Neuronal stem cell (in vitro differentiated cells): ENCODE measurements at regions not wholly inside any gene's neighbourhood (a gene's known extent, or its start where the extent isn't known, plus 50 kb on each side); places are given as distances from the start of the nearest gene placed in this dataset.

Experiments used
- DNase-seq: peaks from one replicate; pipeline ENCODE4 v3.0.0-alpha.2; 2013; ENCODE audit warnings: low spot score
- H2AFZ ChIP-seq: one replicate; pipeline ENCODE4 v1.6.1; 2013; ENCODE audit warnings: mild to moderate bottlenecking, low read length, inconsistent platforms
- H2AK5ac ChIP-seq: 2 replicates; pipeline ENCODE4 v1.6.1; 2013; ENCODE audit warnings: low read depth, mild to moderate bottlenecking, inconsistent platforms, low read length, moderate library complexity, mixed read lengths
- H2BK120ac ChIP-seq: 2 replicates; pipeline ENCODE4 v1.6.1; 2013; ENCODE audit warnings: low read depth, mild to moderate bottlenecking, inconsistent platforms, low read length, moderate library complexity, mixed read lengths
- H2BK12ac ChIP-seq: one replicate; pipeline ENCODE4 v1.6.1; 2013; ENCODE audit warnings: low read length, inconsistent platforms
- H2BK15ac ChIP-seq: 2 replicates; pipeline ENCODE4 v1.6.1; 2013; ENCODE audit warnings: mild to moderate bottlenecking, low read length, inconsistent platforms, mixed read lengths
- H2BK5ac ChIP-seq: one replicate; pipeline ENCODE4 v1.6.1; 2013; ENCODE audit warnings: inconsistent platforms, mild to moderate bottlenecking, low read length, moderate library complexity
- H3K14ac ChIP-seq: one replicate; pipeline ENCODE4 v1.6.1; 2013; ENCODE audit warnings: low read length, inconsistent platforms
- H3K18ac ChIP-seq: 2 replicates; pipeline ENCODE4 v1.6.1; 2013; ENCODE audit warnings: low read length, inconsistent platforms
- H3K23ac ChIP-seq: 2 replicates; pipeline ENCODE4 v1.6.1; 2013; ENCODE audit warnings: low read depth, mild to moderate bottlenecking, mixed read lengths, low read length, inconsistent platforms; ENCODE audit not compliant: poor library complexity
- H3K27ac ChIP-seq: replicated peaks from 3 replicates; pipeline ENCODE4 v1.5.1; 2013; ENCODE audit warnings: low read length, inconsistent platforms
- H3K27me3 ChIP-seq, 3 experiments: 2 replicates each; pipeline ENCODE4 v1.6.1; 2013; ENCODE audit warnings: low read length in 3 of 3, mild to moderate bottlenecking in 2 of 3, inconsistent platforms in 1 of 3, low read depth in 1 of 3, mixed read lengths in 1 of 3, moderate library complexity in 1 of 3; ENCODE audit not compliant: control insufficient read depth in 3 of 3, insufficient read depth in 3 of 3
- H3K36me3 ChIP-seq, 2 donors: replicated peaks in 1 of 2; 2 replicates each; pipeline ENCODE4 v1.6.1; 2013; ENCODE audit warnings: low read length in 2 of 2; ENCODE audit not compliant: control insufficient read depth in 2 of 2, insufficient read depth in 2 of 2
- H3K4ac ChIP-seq: 2 replicates; pipeline ENCODE4 v1.6.1; 2013; ENCODE audit warnings: inconsistent platforms, mild to moderate bottlenecking, low read length, moderate library complexity
- H3K4me1 ChIP-seq, 2 donors: 1 replicate in 1 of 2; 2 replicates in 1 of 2; pipeline ENCODE4 v1.6.1; 2013; ENCODE audit warnings: low read length in 2 of 2, low read depth in 1 of 2; ENCODE audit not compliant: control insufficient read depth in 2 of 2, insufficient read depth in 1 of 2
- H3K4me2 ChIP-seq: one replicate; pipeline ENCODE4 v1.6.1; 2013; ENCODE audit warnings: mild to moderate bottlenecking, low read length, inconsistent platforms; ENCODE audit not compliant: insufficient read depth, poor library complexity, severe bottlenecking
- H3K4me3 ChIP-seq, 2 donors: 2 replicates each; pipeline ENCODE4 v1.5.1; 2013; ENCODE audit warnings: low read length in 2 of 2, mild to moderate bottlenecking in 2 of 2, inconsistent platforms in 1 of 2, moderate library complexity in 1 of 2
- H3K79me1 ChIP-seq: one replicate; pipeline ENCODE4 v1.6.1; 2013; ENCODE audit warnings: low read depth, mild to moderate bottlenecking, inconsistent platforms, low read length, moderate library complexity
- H3K9ac ChIP-seq: one replicate; pipeline ENCODE4 v1.6.1; 2013; ENCODE audit warnings: mild to moderate bottlenecking, low read depth, low read length, inconsistent platforms; ENCODE audit not compliant: poor library complexity
- H3K9me3 ChIP-seq, 2 donors: replicated peaks in 1 of 2; 2 replicates each; pipeline versions ENCODE3 to v1.6.1; 2013; ENCODE audit warnings: low read length in 2 of 2, mild to moderate bottlenecking in 2 of 2, inconsistent platforms in 1 of 2, low read depth in 1 of 2, mixed read lengths in 1 of 2, moderate library complexity in 1 of 2; ENCODE audit not compliant: control insufficient read depth in 2 of 2, insufficient read depth in 1 of 2
- H4K8ac ChIP-seq: one replicate; pipeline ENCODE4 v1.6.1; 2013; ENCODE audit warnings: low read depth, mild to moderate bottlenecking, inconsistent platforms, low read length, moderate library complexity
- H4K91ac ChIP-seq: one replicate; pipeline ENCODE4 v1.6.1; 2013; ENCODE audit warnings: low read length, low read depth, mild to moderate bottlenecking, inconsistent platforms; ENCODE audit not compliant: poor library complexity
- WGBS, 2 donors: extraction: QIAGEN DNeasy Blood & Tissue Kit; methylation state at CpG; one replicate each; pipeline ENCODE4 v1.1.7; 2013; ENCODE audit warnings: missing lambda C conversion rate in 2 of 2, mixed read lengths in 1 of 2; ENCODE audit not compliant: insufficient read length in 2 of 2, insufficient replicate concordance in 1 of 2; ENCODE audit errors: extremely low coverage in 2 of 2; 5-methylcytosine and 5-hydroxymethylcytosine counted together

GRCh38 chr6:76124018-76124417, 51.6 kb upstream of the IMPG1 start:
- H3K27ac ChIP-seq: no peak overlapping the region

More at GRCh38 chr6:76124018-76124417, 51.6 kb upstream of the IMPG1 start:
- H2BK120ac ChIP-seq: no peak overlapping the region
- H3K27me3 ChIP-seq: no peaks in the 10 kb centered on the region
- no peak overlapping the region for H3K23ac ChIP-seq
- H3K18ac ChIP-seq: no peak overlapping the region
- no peak overlapping the region for H3K4ac ChIP-seq
- no peaks in the 10 kb centered on the region for H3K9me3 ChIP-seq
- DNase-seq: no peak
- WGBS, 2 donors: no CpG with 5 or more reads among the region's 1 CpG
- H2AK5ac ChIP-seq: no peak overlapping the region
- no peak overlapping the region for H3K9ac ChIP-seq
- no peak overlapping the region for H2BK15ac ChIP-seq
- H3K79me1 ChIP-seq: no peaks in the 10 kb centered on the region
- no peaks in the 10 kb centered on the region for H3K36me3 ChIP-seq
- H3K4me2 ChIP-seq: no peak overlapping the region
- no peak overlapping the region for H2BK12ac ChIP-seq
- no peak overlapping the region for H2BK5ac ChIP-seq
- no peak overlapping the region for H3K14ac ChIP-seq
- no peak overlapping the region for H4K8ac ChIP-seq
- H4K91ac ChIP-seq: no peak overlapping the region
- no peak overlapping the region for H3K4me3 ChIP-seq
- H3K4me1 ChIP-seq: peaks cover 0 to 6% of the 10 kb centered on the region in 2 donors
- no peak overlapping the region for H2AFZ ChIP-seq
